Suprapubic skin (tissue), 4 donors: ENCODE measurements at regions not wholly inside any gene's neighbourhood (a gene's known extent, or its start where the extent isn't known, plus 50 kb on each side); places are given as distances from the start of the nearest gene placed in this dataset.

Experiments used
- DNase-seq, 2 donors: peaks; one replicate each; pipeline ENCODE4 v3.0.0-alpha.2; 2019; ENCODE audit warnings: low spot score in 2 of 2
- H3K27ac ChIP-seq: fragments of 200-600 bp; sonication (generic); one replicate; pipeline ENCODE4 v1.5.1; 2019
- H3K27me3 ChIP-seq: fragments of 200-600 bp; sonication (generic); one replicate; pipeline ENCODE4 v1.5.1; 2019
- H3K36me3 ChIP-seq: fragments of 200-600 bp; sonication (generic); one replicate; pipeline ENCODE4 v1.5.1; 2019
- H3K4me1 ChIP-seq: fragments of 200-600 bp; sonication (generic); one replicate; pipeline ENCODE4 v1.5.1; 2019
- H3K4me3 ChIP-seq: fragments of 200-600 bp; sonication (generic); one replicate; pipeline ENCODE4 v1.5.1; 2019; ENCODE audit warnings: mild to moderate bottlenecking
- H3K9me3 ChIP-seq: fragments of 200-600 bp; sonication (generic); one replicate; pipeline ENCODE4 v1.5.1; 2019
- CTCF ChIP-seq, 2 donors: fragments of 200-600 bp in 1 of 2; fragments of 450-650 bp in 1 of 2; sonication (generic) in 1 of 2; IDR thresholded peaks; one replicate each; pipeline ENCODE4 v1.5.1; 2016 to 2019; ENCODE audit warnings: antibody characterized with exemption in 2 of 2, mild to moderate bottlenecking in 1 of 2, moderate library complexity in 1 of 2
- EP300 ChIP-seq: sonication (generic); formaldehyde crosslinking; IDR thresholded peaks from one replicate; pipeline ENCODE4 v1.6.1; 2017; ENCODE audit warnings: antibody characterized with exemption
- POLR2A ChIP-seq, 2 donors: fragments of 450-650 bp; IDR thresholded peaks; one replicate each; pipeline ENCODE4 v1.6.1; 2017; ENCODE audit warnings: antibody characterized with exemption in 2 of 2, mild to moderate bottlenecking in 2 of 2, moderate library complexity in 2 of 2
- POLR2AphosphoS5 ChIP-seq, 3 donors: sonication (generic); formaldehyde crosslinking; IDR thresholded peaks; one replicate each; pipeline ENCODE4 v1.6.1; 2017; ENCODE audit warnings: antibody characterized with exemption in 3 of 3
- WGBS: methylation state at CpG from one replicate; pipeline ENCODE4 v1.1.5; 2018; 5-methylcytosine and 5-hydroxymethylcytosine counted together

- Histone ChIP-seq H3K9me3 (no peaks in the 10 kb centered on the region), H3K4me3 (no peak overlapping the region), H3K36me3 (no peaks in the 10 kb centered on the region), H3K27ac (no peak overlapping the region), H3K4me1 (no peaks in the 10 kb centered on the region), H3K27me3 (no peaks in the 10 kb centered on the region)
- no peak for TF ChIP-seq POLR2AphosphoS5 (IDR thresholded peaks at IDR 0.05)
- TF ChIP-seq EP300: no peak
- TF ChIP-seq POLR2A (IDR thresholded peaks at IDR 0.05): no peak
- TF ChIP-seq CTCF (IDR thresholded peaks at IDR 0.05): no peak
- DNase-seq: no peak
- WGBS: 92% methylated on average over 10 of the region's 10 CpGs
These were observed 616.3 kb upstream of the MAN1A1 start for GRCh38 chr6:119965900-119966299.

GRCh38 chr6:119965008-119965407 lies 615.4 kb upstream of the MAN1A1 start:
- no peak overlapping the region for H3K4me3 ChIP-seq
- H3K27ac ChIP-seq: no peak overlapping the region
- H3K27me3 ChIP-seq: no peaks in the 10 kb centered on the region
- DNase-seq: no peak
- no peaks in the 10 kb centered on the region for H3K4me1 ChIP-seq
- H3K9me3 ChIP-seq: no peaks in the 10 kb centered on the region
- TF ChIP-seq CTCF (IDR thresholded peaks at IDR 0.05): no peak
- 88% methylated on average over 1 of the region's 1 CpG for WGBS
- H3K36me3 ChIP-seq: no peaks in the 10 kb centered on the region

- no peaks in the 10 kb centered on the region for H3K4me1 ChIP-seq
These were observed 612.9 kb upstream of the MAN1A1 start for GRCh38 chr6:119962505-119962904.

GRCh38 chr6:119961450-119961849 lies 611.9 kb upstream of the MAN1A1 start:
- H3K9me3 ChIP-seq: no peaks in the 10 kb centered on the region
- no peak overlapping the region for H3K4me3 ChIP-seq
- no peak overlapping the region for H3K27ac ChIP-seq
- H3K36me3 ChIP-seq: no peaks in the 10 kb centered on the region
- TF ChIP-seq POLR2A (IDR thresholded peaks at IDR 0.05) (no peak), POLR2AphosphoS5 (IDR thresholded peaks at IDR 0.05) (no peak), CTCF (IDR thresholded peaks at IDR 0.05) (no peak), EP300 (no peak)
- no peak for DNase-seq
- H3K27me3 ChIP-seq: no peaks in the 10 kb centered on the region
- no peaks in the 10 kb centered on the region for H3K4me1 ChIP-seq
- 95% methylated on average over 2 of the region's 2 CpGs for WGBS

More at GRCh38 chr6:119962505-119962904, 612.9 kb upstream of the MAN1A1 start:
- no peaks in the 10 kb centered on the region for H3K9me3 ChIP-seq
- no peaks in the 10 kb centered on the region for H3K36me3 ChIP-seq
- DNase-seq: no peak
- H3K4me3 ChIP-seq: no peak overlapping the region
- H3K27ac ChIP-seq: no peak overlapping the region
- TF ChIP-seq POLR2A (IDR thresholded peaks at IDR 0.05): no peak
- TF ChIP-seq EP300: no peak
- TF ChIP-seq POLR2AphosphoS5 (IDR thresholded peaks at IDR 0.05): no peak
- TF ChIP-seq CTCF (IDR thresholded peaks at IDR 0.05): no peak
- H3K27me3 ChIP-seq: no peaks in the 10 kb centered on the region
- WGBS: 90% methylated on average over 2 of the region's 2 CpGs

- no peaks in the 10 kb centered on the region for H3K9me3 ChIP-seq
- H3K27me3 ChIP-seq: no peaks in the 10 kb centered on the region
- DNase-seq: no peak
- no peaks in the 10 kb centered on the region for H3K4me1 ChIP-seq
- no peak for TF ChIP-seq POLR2AphosphoS5 (IDR thresholded peaks at IDR 0.05)
- TF ChIP-seq POLR2A (IDR thresholded peaks at IDR 0.05): no peak
- TF ChIP-seq CTCF (IDR thresholded peaks at IDR 0.05): no peak
- no peak for TF ChIP-seq EP300
- no peaks in the 10 kb centered on the region for H3K36me3 ChIP-seq
- no peak overlapping the region for H3K27ac ChIP-seq
- WGBS: 65% methylated on average over 5 of the region's 5 CpGs
- no peak overlapping the region for H3K4me3 ChIP-seq
These were observed 610.9 kb upstream of the MAN1A1 start for GRCh38 chr6:119960456-119960855.
